Activated T-cell treated with anti-CD3 and anti-CD28 coated beads, Interleukin-2, amount 50 U/mL, for 24 hours (primary cell): ENCODE measurements at regions not wholly inside any gene's neighbourhood (a gene's known extent, or its start where the extent isn't known, plus 50 kb on each side); places are given as distances from the start of the nearest gene placed in this dataset.
"Not testable (repeated sequence)": the region's sequence is repeated elsewhere in the genome, so short reads cannot be mapped to it uniquely, and the experiment has no call there.

Experiments used
- DNase-seq: peaks from one replicate; pipeline ENCODE4 v3.0.0-alpha.2; 2020
- H3K27ac Mint-ChIP-seq: 2 replicates; pipeline ENCODE4 v1.8.0; 2020; ENCODE audit warnings: mild to moderate bottlenecking, mixed read lengths
- H3K27me3 Mint-ChIP-seq: 2 replicates; pipeline ENCODE4 v1.8.0; 2020; ENCODE audit warnings: mixed read lengths
- H3K36me3 Mint-ChIP-seq: 2 replicates; pipeline ENCODE4 v1.8.0; 2020; ENCODE audit warnings: low read depth, mixed read lengths
- H3K4me1 Mint-ChIP-seq: 2 replicates; pipeline ENCODE4 v1.8.0; 2020; ENCODE audit warnings: low read depth, mixed read lengths
- H3K4me3 Mint-ChIP-seq: 2 replicates; pipeline ENCODE4 v1.8.0; 2020; ENCODE audit warnings: mild to moderate bottlenecking, moderate library complexity, mixed read lengths
- H3K9me3 Mint-ChIP-seq: 2 replicates; pipeline ENCODE4 v1.8.0; 2020; ENCODE audit warnings: mixed read lengths

- DNase-seq, H3K27me3 Mint-ChIP-seq, H3K36me3 Mint-ChIP-seq, H3K27ac Mint-ChIP-seq, H3K9me3 Mint-ChIP-seq, H3K4me3 Mint-ChIP-seq, H3K4me1 Mint-ChIP-seq: not testable (repeated sequence)
These were observed 254.1 kb upstream of the NUPR2 start for GRCh38 chr7:56370208-56370872.

GRCh38 chr7:56367914-56368313 lies 251.7 kb upstream of the NUPR2 start:
- H3K9me3 Mint-ChIP-seq, H3K27ac Mint-ChIP-seq, H3K4me1 Mint-ChIP-seq, H3K27me3 Mint-ChIP-seq, H3K4me3 Mint-ChIP-seq, DNase-seq, H3K36me3 Mint-ChIP-seq: not testable (repeated sequence)

- not testable (repeated sequence) for H3K36me3 Mint-ChIP-seq, H3K27ac Mint-ChIP-seq, H3K4me3 Mint-ChIP-seq, H3K27me3 Mint-ChIP-seq, DNase-seq, H3K4me1 Mint-ChIP-seq, H3K9me3 Mint-ChIP-seq
These were observed 251.2 kb upstream of the NUPR2 start for GRCh38 chr7:56367411-56367810.

DNA sequence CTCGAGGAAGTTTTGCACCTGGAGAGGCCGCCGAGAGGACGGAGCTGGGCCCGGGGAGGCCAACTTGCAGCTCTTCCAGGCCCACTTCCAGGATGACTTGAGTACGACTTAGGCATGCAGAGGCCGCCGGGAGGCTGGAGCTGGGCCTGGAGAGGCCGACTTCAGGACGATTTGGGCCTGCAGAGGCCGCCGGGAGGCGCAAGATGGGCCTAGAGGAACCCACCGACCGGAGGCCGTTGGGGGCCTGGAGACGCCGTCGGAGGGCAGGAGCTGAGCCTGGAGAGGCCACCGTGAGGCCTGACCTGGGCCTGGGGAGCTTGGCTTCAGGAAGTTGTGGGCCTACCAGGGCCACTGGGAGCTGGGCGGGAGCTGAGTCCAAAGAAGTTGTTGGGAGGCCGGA lies 250.5 kb upstream of the NUPR2 start:
- H3K27me3 Mint-ChIP-seq, H3K4me3 Mint-ChIP-seq, H3K27ac Mint-ChIP-seq, H3K4me1 Mint-ChIP-seq, H3K9me3 Mint-ChIP-seq, H3K36me3 Mint-ChIP-seq, DNase-seq: not testable (repeated sequence)

GRCh38 chr7:56352576-56352975 lies 236.4 kb upstream of the NUPR2 start:
- H3K4me1 Mint-ChIP-seq, DNase-seq, H3K27ac Mint-ChIP-seq, H3K27me3 Mint-ChIP-seq, H3K4me3 Mint-ChIP-seq, H3K36me3 Mint-ChIP-seq: not testable (repeated sequence)
- peaks cover 10% of the 10 kb centered on the region for H3K9me3 Mint-ChIP-seq

- H3K27ac Mint-ChIP-seq, H3K36me3 Mint-ChIP-seq: not testable (repeated sequence)
- peaks cover 10% of the 10 kb centered on the region for H3K9me3 Mint-ChIP-seq
These were observed 235.0 kb upstream of the NUPR2 start for GRCh38 chr7:56351181-56351580.

DNA sequence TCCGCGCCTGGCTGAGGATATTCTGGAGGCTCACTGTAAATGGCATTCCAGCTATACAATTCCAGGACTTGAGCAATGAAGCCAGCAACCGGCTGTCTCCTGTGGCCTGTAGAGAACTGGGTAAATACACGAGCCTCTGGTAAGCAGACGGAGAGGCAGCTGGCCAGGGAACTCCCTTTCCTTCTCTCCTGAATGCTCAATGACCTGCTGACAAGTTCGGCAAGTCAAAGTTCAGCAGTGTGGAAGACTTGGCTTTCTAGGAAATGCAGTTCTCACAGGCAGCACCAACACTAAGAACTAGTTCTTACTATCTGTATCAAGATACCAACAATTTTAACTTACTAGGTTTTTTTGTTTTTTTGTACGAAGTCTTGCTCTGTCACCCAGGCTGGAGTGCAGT lies 232.1 kb upstream of the NUPR2 start:
- not testable (repeated sequence) for H3K36me3 Mint-ChIP-seq, H3K27ac Mint-ChIP-seq, H3K4me3 Mint-ChIP-seq

More at GRCh38 chr7:56351181-56351580, 235.0 kb upstream of the NUPR2 start:
- H3K4me1 Mint-ChIP-seq, H3K4me3 Mint-ChIP-seq, DNase-seq, H3K27me3 Mint-ChIP-seq: not testable (repeated sequence)

GRCh38 chr7:56328327-56328726 lies 212.1 kb upstream of the NUPR2 start:
- H3K27ac Mint-ChIP-seq = not testable (repeated sequence)

More for the DNA sequence above, 232.1 kb upstream of the NUPR2 start:
- DNase-seq, H3K4me1 Mint-ChIP-seq, H3K27me3 Mint-ChIP-seq, H3K9me3 Mint-ChIP-seq: not testable (repeated sequence)

GRCh38 chr7:56290548-56290947 lies 174.3 kb upstream of the NUPR2 start:
- no peaks in the 10 kb centered on the region for H3K36me3 Mint-ChIP-seq
- peaks cover 13% of the 10 kb centered on the region for H3K27me3 Mint-ChIP-seq
- H3K27ac Mint-ChIP-seq = no peak overlapping the region
- no peak for DNase-seq
- no peak overlapping the region for H3K4me3 Mint-ChIP-seq
- H3K4me1 Mint-ChIP-seq = peaks cover 4% of the 10 kb centered on the region
- H3K9me3 Mint-ChIP-seq = peaks cover 24% of the 10 kb centered on the region

More at GRCh38 chr7:56328327-56328726, 212.1 kb upstream of the NUPR2 start:
- not testable (repeated sequence) for H3K4me3 Mint-ChIP-seq, H3K4me1 Mint-ChIP-seq, H3K36me3 Mint-ChIP-seq, H3K27me3 Mint-ChIP-seq, DNase-seq
- peaks cover 13% of the 10 kb centered on the region for H3K9me3 Mint-ChIP-seq

- DNase-seq = no peak
- peaks cover 4% of the 10 kb centered on the region for H3K4me1 Mint-ChIP-seq
- peaks cover 13% of the 10 kb centered on the region for H3K27me3 Mint-ChIP-seq
- no peaks in the 10 kb centered on the region for H3K36me3 Mint-ChIP-seq
- peaks cover 20% of the 10 kb centered on the region for H3K9me3 Mint-ChIP-seq
- H3K27ac Mint-ChIP-seq = no peak overlapping the region
- H3K4me3 Mint-ChIP-seq = peak overlapping the region; percentile 15
These were observed 171.4 kb upstream of the NUPR2 start for GRCh38 chr7:56287429-56288138.

DNA sequence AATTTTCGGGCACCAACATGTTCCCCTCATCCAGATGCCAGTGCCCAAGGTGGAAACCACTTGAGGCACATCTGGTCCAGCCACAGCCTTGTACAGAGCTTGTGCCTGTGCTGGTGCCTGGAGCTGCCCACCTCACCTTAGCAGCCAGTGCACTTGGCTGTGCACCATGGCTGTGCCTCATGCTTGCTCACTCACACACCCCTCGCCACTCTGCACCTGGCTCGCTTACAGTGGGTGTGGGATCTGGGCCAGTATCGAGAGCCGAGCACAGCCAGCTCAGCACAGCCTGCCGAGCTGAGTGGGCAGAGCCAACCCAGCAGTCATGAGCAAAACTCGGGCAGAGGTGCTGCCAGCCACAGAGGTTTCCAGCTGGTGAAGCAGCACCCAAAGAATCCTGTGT lies 139.9 kb upstream of the NUPR2 start:
- Mint-ChIP-seq H3K27ac (no peak overlapping the region), H3K4me1 (no peaks in the 10 kb centered on the region), H3K36me3 (no peaks in the 10 kb centered on the region), H3K27me3 (no peaks in the 10 kb centered on the region), H3K9me3 (peaks cover 2% of the 10 kb centered on the region), H3K4me3 (no peak overlapping the region)
- no peak for DNase-seq

- Mint-ChIP-seq H3K27ac (no peak overlapping the region), H3K27me3 (no peaks in the 10 kb centered on the region), H3K4me1 (no peaks in the 10 kb centered on the region), H3K36me3 (no peaks in the 10 kb centered on the region), H3K4me3 (no peak overlapping the region), H3K9me3 (peaks cover 12% of the 10 kb centered on the region)
- DNase-seq = no peak
These were observed 133.9 kb upstream of the NUPR2 start for GRCh38 chr7:56250135-56250534.

GRCh38 chr7:56229631-56230030 lies 113.4 kb upstream of the NUPR2 start:
- Mint-ChIP-seq H3K27me3 (peaks cover 3% of the 10 kb centered on the region), H3K36me3 (no peaks in the 10 kb centered on the region), H3K9me3 (peaks cover 2% of the 10 kb centered on the region), H3K4me1 (no peaks in the 10 kb centered on the region), H3K4me3 (no peak overlapping the region), H3K27ac (no peak overlapping the region)
- DNase-seq = no peak

DNA sequence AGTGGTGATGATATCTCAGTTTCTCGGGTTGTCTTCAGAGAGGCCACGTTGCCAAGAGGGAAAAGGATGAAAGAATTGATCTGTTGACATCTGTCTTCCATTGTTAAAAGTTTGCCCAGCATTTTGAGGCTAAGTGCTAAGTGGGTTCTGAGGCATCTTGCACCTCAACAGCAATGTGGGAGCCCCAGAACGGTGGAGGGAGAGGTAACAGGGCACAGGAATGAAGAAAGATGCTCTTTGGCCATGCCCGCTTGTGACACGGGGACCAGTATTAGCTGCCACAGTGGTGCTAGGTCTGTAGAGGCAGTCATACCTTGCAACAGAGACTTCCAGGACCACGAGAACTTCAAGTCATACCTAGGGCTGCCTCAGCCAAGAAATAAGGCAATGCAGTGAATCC lies 106.6 kb upstream of the NUPR2 start:
- Mint-ChIP-seq H3K27ac (no peak overlapping the region), H3K9me3 (no peaks in the 10 kb centered on the region), H3K27me3 (peaks cover 4% of the 10 kb centered on the region), H3K4me1 (no peaks in the 10 kb centered on the region), H3K36me3 (no peaks in the 10 kb centered on the region), H3K4me3 (no peak overlapping the region)
- no peak for DNase-seq

GRCh38 chr7:56219017-56219416 lies 102.8 kb upstream of the NUPR2 start:
- peaks cover 16% of the 10 kb centered on the region for H3K9me3 Mint-ChIP-seq
- no peak overlapping the region for H3K4me3 Mint-ChIP-seq
- no peaks in the 10 kb centered on the region for H3K36me3 Mint-ChIP-seq
- H3K27me3 Mint-ChIP-seq = peaks cover 2% of the 10 kb centered on the region
- no peaks in the 10 kb centered on the region for H3K4me1 Mint-ChIP-seq
- DNase-seq = no peak
- H3K27ac Mint-ChIP-seq = no peak overlapping the region
